ENCODE measurements at regions not wholly inside any gene's neighbourhood (a gene's known extent, or its start where the extent isn't known, plus 50 kb on each side); places are given as distances from the start of the nearest gene placed in this dataset.

DNA sequence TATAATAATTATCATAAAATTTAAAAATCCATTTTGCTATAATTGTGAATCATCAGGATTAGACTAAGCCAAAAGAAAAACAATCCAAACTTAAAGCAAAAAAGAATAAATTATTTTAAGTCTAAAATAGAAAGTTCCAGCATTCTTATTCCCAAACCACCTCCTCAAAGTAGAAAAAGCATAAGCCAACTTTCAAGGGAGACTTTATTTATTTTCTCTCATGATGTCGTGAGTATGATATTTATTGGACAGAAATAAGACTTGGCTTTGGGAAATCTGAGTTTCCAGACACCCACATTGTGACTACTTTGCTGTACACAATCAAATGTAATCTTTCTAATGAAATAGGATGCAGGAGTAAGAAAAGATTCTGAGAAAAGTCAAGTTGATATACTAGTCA is 372.1 kb downstream of the MTRR start:
- TF ChIP-seq YY1 (IDR thresholded peaks at IDR 0.05; ENCODE audit: insufficient read depth, insufficient read length) = no peak
- TF ChIP-seq ZNF274 (IDR thresholded peaks at IDR 0.05; ENCODE audit: low read depth, low read length) = no peak
- TF ChIP-seq SUZ12 (IDR thresholded peaks at IDR 0.05; ENCODE audit: extremely low read depth, insufficient read depth, insufficient read length) = no peak
